SK-N-SH treated with all-trans-retinoic acid at 6 μM for 48 hours (cell line): ENCODE measurements at regions not wholly inside any gene's neighbourhood (a gene's known extent, or its start where the extent isn't known, plus 50 kb on each side); places are given as distances from the start of the nearest gene placed in this dataset.

Experiments
- BACH2 ChIP-seq: fragments of 250-450 bp; sonication (Bioruptor Pico); IDR thresholded peaks from 2 replicates; pipeline ENCODE4 v1.9.0; 2021; ENCODE audit warnings: mild to moderate bottlenecking, borderline replicate concordance
- OSR1 ChIP-seq: fragments of 250-450 bp; sonication (Bioruptor Pico); IDR thresholded peaks from 2 replicates; pipeline ENCODE4 v1.8.0; 2022; ENCODE audit warnings: moderate library complexity, mild to moderate bottlenecking, inconsistent platforms
- RARB ChIP-seq: fragments of 250-450 bp; sonication (Bioruptor Pico); IDR thresholded peaks from 2 replicates; pipeline ENCODE4 v1.8.0; 2021; ENCODE audit warnings: mild to moderate bottlenecking, moderate library complexity
- ZC3H10 ChIP-seq: fragments of 250-450 bp; sonication (Bioruptor Pico); IDR thresholded peaks from 2 replicates; pipeline ENCODE4 v1.5.1; 2021; ENCODE audit warnings: mild to moderate bottlenecking, moderate library complexity
- ZFP3 ChIP-seq: fragments of 250-450 bp; sonication (Bioruptor Pico); IDR thresholded peaks from 2 replicates; pipeline ENCODE4 v1.5.0; 2020; ENCODE audit warnings: mild to moderate bottlenecking, moderate library complexity

DNA sequence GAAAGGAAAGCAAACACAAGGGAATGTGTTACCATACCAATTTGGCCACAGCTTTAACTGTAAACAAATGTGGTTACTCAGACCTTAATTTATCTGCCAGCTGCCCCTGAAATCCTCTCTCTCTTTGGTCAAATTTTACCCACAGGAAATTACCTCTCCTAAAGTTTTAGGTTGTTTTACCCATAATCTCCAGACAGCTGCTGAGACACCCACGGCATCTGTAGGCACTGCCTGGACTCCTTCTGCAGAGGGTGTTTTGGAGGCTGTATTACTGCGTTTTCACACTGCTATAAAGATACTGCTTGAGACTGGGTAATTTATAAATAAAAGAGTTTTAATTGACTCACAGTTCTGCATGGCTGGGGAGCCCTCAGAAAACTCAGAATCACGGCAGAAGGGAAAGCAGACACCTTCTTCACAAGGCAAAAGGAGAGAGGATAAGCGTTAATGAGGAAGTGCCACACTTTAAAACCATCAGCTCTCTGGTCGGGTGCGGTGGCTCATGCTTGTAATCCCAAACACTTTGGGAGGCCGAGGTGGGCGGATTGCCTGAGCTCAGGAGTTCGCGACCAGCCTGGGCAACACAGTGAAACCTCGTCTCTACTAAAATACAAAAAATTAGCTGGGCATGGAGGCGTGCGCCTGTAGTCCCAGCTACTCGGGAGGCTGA, 677.5 kb upstream of the FSHR start:
- TF ChIP-seq BACH2 (CRISPR knock-in tag) (no peak), ZFP3 (CRISPR knock-in tag) (no peak), OSR1 (no peak), ZC3H10 (CRISPR knock-in tag) (no peak), RARB (CRISPR knock-in tag) (no peak)
